DND-41 (cell line): ENCODE measurements at regions not wholly inside any gene's neighbourhood (a gene's known extent, or its start where the extent isn't known, plus 50 kb on each side); places are given as distances from the start of the nearest gene placed in this dataset.

ENCODE experiments used
- ATAC-seq: fragments of 200-7000 bp; cut with Tn5 transposase; 3 replicates; pipeline ENCODE4 v1.9.1; 2021; ENCODE audit warnings: low read depth; ENCODE audit not compliant: insufficient read depth
- DNase-seq: peaks from one replicate; pipeline ENCODE4 v3.0.0-alpha.2; 2020
- H2AFZ ChIP-seq: 2 replicates; pipeline ENCODE4 v1.6.0; 2012; ENCODE audit warnings: low read depth, low read length
- H3K27ac ChIP-seq: 2 replicates; pipeline ENCODE4 v1.5.1; 2012; ENCODE audit warnings: low read length, inconsistent platforms
- H3K27me3 ChIP-seq: fragments of 200-600 bp; sonication (generic); 2 replicates; pipeline ENCODE4 v1.6.0; 2012; ENCODE audit warnings: low read length, mild to moderate bottlenecking, inconsistent platforms; ENCODE audit not compliant: insufficient read depth, poor library complexity
- H3K36me3 ChIP-seq: 2 replicates; pipeline ENCODE4 v1.5.1; 2012; ENCODE audit warnings: low read length, inconsistent platforms; ENCODE audit not compliant: insufficient read depth
- H3K4me1 ChIP-seq: 2 replicates; pipeline ENCODE4 v1.5.1; 2012; ENCODE audit warnings: mild to moderate bottlenecking, low read length; ENCODE audit not compliant: insufficient read depth
- H3K4me2 ChIP-seq: 2 replicates; pipeline ENCODE4 v1.6.0; 2012; ENCODE audit warnings: mild to moderate bottlenecking, moderate library complexity, low read length, inconsistent platforms; ENCODE audit not compliant: insufficient read depth
- H3K4me3 ChIP-seq, 2 experiments: fragments of 200-600 bp in 1 of 2; shearing (Covaris generic) in 1 of 2; 2 replicates each; pipeline ENCODE4 v1.5.1; 2012 to 2016; ENCODE audit warnings: inconsistent platforms in 2 of 2, low read length in 2 of 2, mild to moderate bottlenecking in 2 of 2, low read depth in 1 of 2, moderate library complexity in 1 of 2
- H3K79me2 ChIP-seq: 2 replicates; pipeline ENCODE4 v1.6.0; 2012; ENCODE audit warnings: low read length, inconsistent platforms; ENCODE audit not compliant: insufficient read depth
- H3K9ac ChIP-seq: 2 replicates; pipeline ENCODE4 v1.6.0; 2012; ENCODE audit warnings: low read depth, mild to moderate bottlenecking, inconsistent platforms, low read length, moderate library complexity
- H3K9me3 ChIP-seq: 2 replicates; pipeline ENCODE4 v1.5.1; 2012; ENCODE audit warnings: low read length, moderate library complexity, mild to moderate bottlenecking, inconsistent platforms; ENCODE audit not compliant: insufficient read depth, severe bottlenecking
- H4K20me1 ChIP-seq: 2 replicates; pipeline ENCODE4 v1.6.0; 2012; ENCODE audit warnings: low read length; ENCODE audit not compliant: insufficient read depth
- CTCF ChIP-seq: IDR thresholded peaks from 2 replicates; pipeline ENCODE4 v1.5.1; 2012; ENCODE audit warnings: borderline replicate concordance, low read length, moderate library complexity, mild to moderate bottlenecking; ENCODE audit not compliant: poor library complexity, severe bottlenecking; ENCODE audit errors: extremely low read depth
- EZH2 ChIP-seq: IDR thresholded peaks from 3 replicates; pipeline ENCODE4 v1.6.1; 2012; ENCODE audit warnings: borderline replicate concordance, low read depth, mild to moderate bottlenecking, moderate library complexity, low read length, inconsistent platforms; ENCODE audit not compliant: severe bottlenecking

- H3K4me3 ChIP-seq, result no peak overlapping the region
- no peaks in the 10 kb centered on the region for H3K36me3 ChIP-seq
- no peak for ATAC-seq
- TF ChIP-seq EZH2, result no peak
- TF ChIP-seq CTCF, result no peak
- no peaks in the 10 kb centered on the region for H4K20me1 ChIP-seq
- H3K9me3 ChIP-seq, result no peaks in the 10 kb centered on the region
- H3K79me2 ChIP-seq, result no peaks in the 10 kb centered on the region
- no peak overlapping the region for H3K27ac ChIP-seq
- no peaks in the 10 kb centered on the region for H3K4me1 ChIP-seq
- no peaks in the 10 kb centered on the region for H3K27me3 ChIP-seq
- no peak for DNase-seq
- no peak overlapping the region for H3K9ac ChIP-seq
- H2AFZ ChIP-seq, result no peak overlapping the region
- H3K4me2 ChIP-seq, result no peak overlapping the region
Observed at GRCh38 chr11:81059356-81059755, 1618.5 kb upstream of the TENM4 start.

GRCh38 chr11:81052344-81053158, 1611.7 kb upstream of the TENM4 start:
- Histone ChIP-seq H3K27ac (no peak overlapping the region), H3K4me2 (no peak overlapping the region), H3K9ac (no peak overlapping the region), H2AFZ (no peak overlapping the region), H3K4me3 (no peak overlapping the region), H4K20me1 (no peaks in the 10 kb centered on the region), H3K9me3 (no peaks in the 10 kb centered on the region), H3K79me2 (no peaks in the 10 kb centered on the region), H3K36me3 (no peaks in the 10 kb centered on the region), H3K27me3 (no peaks in the 10 kb centered on the region), H3K4me1 (no peaks in the 10 kb centered on the region)
- DNase-seq (no peak), ATAC-seq (no peak)
- TF ChIP-seq EZH2 (no peak), CTCF (no peak)

- H3K4me3 ChIP-seq, result no peak overlapping the region
- H3K4me2 ChIP-seq, result no peak overlapping the region
- H3K9me3 ChIP-seq, result peaks cover 8% of the 10 kb centered on the region
- DNase-seq (no peak), ATAC-seq (no peak)
- no peaks in the 10 kb centered on the region for H3K36me3 ChIP-seq
- no peaks in the 10 kb centered on the region for H3K27me3 ChIP-seq
- H3K4me1 ChIP-seq, result no peaks in the 10 kb centered on the region
- H3K79me2 ChIP-seq, result no peaks in the 10 kb centered on the region
- no peak overlapping the region for H3K27ac ChIP-seq
- no peaks in the 10 kb centered on the region for H4K20me1 ChIP-seq
- TF ChIP-seq EZH2 (no peak), CTCF (no peak)
- H3K9ac ChIP-seq, result no peak overlapping the region
- no peak overlapping the region for H2AFZ ChIP-seq
Observed at GRCh38 chr11:81039916-81040524, 1599.2 kb upstream of the TENM4 start.
